ENCODE measurements at regions not wholly inside any gene's neighbourhood (a gene's known extent, or its start where the extent isn't known, plus 50 kb on each side); places are given as distances from the start of the nearest gene placed in this dataset.
A peak's percentile ranks its signal among the peaks of the same experiment; 100 is the strongest.
"Not testable (repeated sequence)": the region's sequence is repeated elsewhere in the genome, so short reads cannot be mapped to it uniquely, and the experiment has no call there.

- CTCF ChIA-PET = no interaction called here
- peak overlapping the region in 3 of 9 donors; percentile 3 to 48 (median 8) for H3K27ac Mint-ChIP-seq
- Histone ChIP-seq H3K4me3 (ENCODE audit: low read length) (no peak overlapping the region), H3K36me3 (ENCODE audit: control insufficient read depth in 2 of 3, insufficient read depth in 3 of 3, low read length in 3 of 3) (no peaks in the 10 kb centered on the region), H3K27me3 (ENCODE audit: control insufficient read depth in 2 of 2, insufficient read depth in 2 of 2, low read length in 2 of 2) (no peaks in the 10 kb centered on the region), H3K9me3 (ENCODE audit: control insufficient read depth in 2 of 3, low read length in 3 of 3) (no peaks in the 10 kb centered on the region), H3K27ac (ENCODE audit: low read depth, low read length) (no peak overlapping the region), H3K4me1 (ENCODE audit: control insufficient read depth in 2 of 2, insufficient read depth in 2 of 2, low read length in 2 of 2) (no peaks in the 10 kb centered on the region)
- peaks cover 0 to 7% (median 7%) of the 10 kb centered on the region in 7 donors for H3K4me1 Mint-ChIP-seq
- H3K36me3 Mint-ChIP-seq = peaks cover 0 to 3% (median 0%) of the 10 kb centered on the region in 5 donors
- DNase-seq (no peak), ATAC-seq (no peak)
- intact Hi-C loops (cut with micrococcal nuclease) = no loop called here
- H3K4me3 Mint-ChIP-seq = peak overlapping the region in 1 of 10 donors; percentile 6
- H3K27me3 Mint-ChIP-seq = peaks cover 0 to 5% (median 0%) of the 10 kb centered on the region in 5 donors
- H3K9me3 Mint-ChIP-seq = peaks cover 0 to 4% (median 0%) of the 10 kb centered on the region in 11 donors
- POLR2A ChIA-PET = no interaction called here
Measured at GRCh38 chr6:155872961-155873360, 417.3 kb upstream of the NOX3 start.

DNA sequence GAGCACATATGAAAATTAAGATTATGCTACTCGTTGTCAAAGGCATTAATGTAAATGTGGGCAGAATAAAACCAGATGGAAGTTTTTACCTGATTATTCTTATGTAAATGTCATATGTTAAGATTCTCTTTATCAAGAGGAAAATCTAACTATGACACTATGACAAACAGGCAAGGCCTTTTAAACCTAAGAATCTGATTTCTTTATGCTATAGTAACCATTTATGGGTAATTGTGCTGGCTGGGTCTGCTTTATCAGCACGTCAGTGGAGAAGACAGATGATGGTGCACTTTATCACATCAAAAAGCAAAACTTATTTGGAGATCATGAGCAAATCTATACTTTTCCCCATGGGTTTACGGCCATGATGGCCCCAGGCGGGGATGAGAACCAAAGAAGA is 412.0 kb upstream of the NOX3 start:
- H3K4me1 Mint-ChIP-seq = peaks cover 0 to under 1% (median 0%) of the 10 kb centered on the region in 7 donors
- no peak for DNase-seq
- no peaks in the 10 kb centered on the region for H3K9me3 ChIP-seq (ENCODE audit: control insufficient read depth in 2 of 3, low read length in 3 of 3)
- intact Hi-C loops (cut with micrococcal nuclease) = no loop called here
- H3K4me3 ChIP-seq (ENCODE audit: low read length) = no peak overlapping the region
- POLR2A ChIA-PET = no interaction called here
- no peaks in the 10 kb centered on the region for H3K36me3 ChIP-seq (ENCODE audit: control insufficient read depth in 2 of 3, insufficient read depth in 3 of 3, low read length in 3 of 3)
- H3K9me3 Mint-ChIP-seq = peaks cover 0 to 20% (median 5%) of the 10 kb centered on the region in 11 donors
- no peaks in the 10 kb centered on the region for H3K27me3 ChIP-seq (ENCODE audit: control insufficient read depth in 2 of 2, insufficient read depth in 2 of 2, low read length in 2 of 2)
- H3K4me1 ChIP-seq (ENCODE audit: control insufficient read depth in 2 of 2, insufficient read depth in 2 of 2, low read length in 2 of 2) = no peaks in the 10 kb centered on the region
- H3K27ac ChIP-seq (ENCODE audit: low read depth, low read length) = no peak overlapping the region
- ATAC-seq = no peak
- peaks cover 0 to 9% (median 0%) of the 10 kb centered on the region in 5 donors for H3K36me3 Mint-ChIP-seq
- H3K4me3 Mint-ChIP-seq = no peak overlapping the region
- no peak overlapping the region for H3K27ac Mint-ChIP-seq
- CTCF ChIA-PET = no interaction called here
- H3K27me3 Mint-ChIP-seq = peaks cover 0 to 10% (median 0%) of the 10 kb centered on the region in 5 donors

DNA sequence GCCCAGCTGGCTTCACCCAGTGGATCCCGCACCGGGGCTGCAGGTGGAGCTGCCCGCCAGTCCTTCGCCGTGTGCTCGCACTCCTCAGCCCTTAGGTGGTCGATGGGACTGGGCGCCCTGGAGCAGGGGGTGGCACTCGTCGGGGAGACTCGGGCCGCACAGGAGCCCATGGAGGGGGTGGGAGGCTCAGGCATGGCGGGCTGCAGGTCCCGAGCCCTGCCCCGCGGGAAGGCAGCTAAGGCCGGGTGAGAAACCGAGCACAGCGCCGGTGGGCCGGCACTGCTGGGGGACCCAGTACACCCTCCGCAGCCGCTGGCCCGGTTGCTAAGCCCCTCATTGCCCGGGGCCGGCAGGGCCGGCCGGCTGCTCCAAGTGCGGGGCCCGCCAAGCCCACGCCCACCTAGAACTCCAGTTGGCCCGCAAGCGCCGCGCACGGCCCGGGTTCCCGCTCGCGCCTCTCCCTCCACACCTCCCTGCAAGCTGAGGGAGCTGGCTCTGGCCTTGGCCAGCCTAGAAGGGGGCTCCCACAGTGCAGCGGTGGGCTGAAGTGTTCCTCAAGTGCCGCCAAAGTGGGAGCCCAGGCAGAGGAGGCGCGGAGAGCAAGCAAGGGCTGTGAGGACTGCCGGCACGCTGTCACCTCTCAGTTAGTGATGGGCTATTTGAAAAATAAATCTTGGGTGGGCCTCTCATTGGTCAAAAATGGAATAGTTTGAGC is 411.2 kb upstream of the NOX3 start:
- H3K27me3 ChIP-seq (ENCODE audit: control insufficient read depth in 2 of 2, insufficient read depth in 2 of 2, low read length in 2 of 2); H3K4me1 ChIP-seq (ENCODE audit: control insufficient read depth in 2 of 2, insufficient read depth in 2 of 2, low read length in 2 of 2); H3K4me1 Mint-ChIP-seq; H3K9me3 ChIP-seq (ENCODE audit: control insufficient read depth in 2 of 3, low read length in 3 of 3); intact Hi-C loops (cut with micrococcal nuclease); H3K36me3 ChIP-seq (ENCODE audit: control insufficient read depth in 2 of 3, insufficient read depth in 3 of 3, low read length in 3 of 3); H3K4me3 ChIP-seq (ENCODE audit: low read length); DNase-seq; H3K27ac Mint-ChIP-seq; ATAC-seq; POLR2A ChIA-PET; H3K27ac ChIP-seq (ENCODE audit: low read depth, low read length); H3K4me3 Mint-ChIP-seq; CTCF ChIA-PET; H3K27me3 Mint-ChIP-seq; H3K36me3 Mint-ChIP-seq: not testable (repeated sequence)
- peaks cover 0 to 26% (median 6%) of the 10 kb centered on the region in 11 donors for H3K9me3 Mint-ChIP-seq

DNA sequence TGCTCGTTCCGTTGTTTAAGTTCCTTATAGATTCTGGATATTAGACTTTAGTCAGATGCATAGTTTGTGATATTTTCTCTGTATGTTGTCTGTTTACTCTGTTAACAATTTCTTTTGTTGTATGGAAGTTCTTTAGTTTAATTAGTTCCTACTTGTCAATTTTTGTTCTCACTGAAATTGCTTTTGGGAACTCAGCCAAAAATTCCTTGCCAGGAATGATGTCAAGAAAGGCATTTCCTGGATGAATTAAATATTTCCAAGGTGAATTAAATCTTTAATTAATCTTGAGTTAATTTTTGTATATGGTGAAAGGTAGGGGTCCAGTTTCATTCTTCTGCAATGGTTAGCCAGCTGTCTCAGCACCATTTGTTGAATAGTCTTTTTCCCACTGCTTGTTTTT is 406.2 kb upstream of the NOX3 start:
- peaks cover 0 to 10% (median 0%) of the 10 kb centered on the region in 5 donors for H3K27me3 Mint-ChIP-seq
- no peaks in the 10 kb centered on the region for H3K36me3 ChIP-seq (ENCODE audit: control insufficient read depth in 2 of 3, insufficient read depth in 3 of 3, low read length in 3 of 3)
- intact Hi-C loops (cut with micrococcal nuclease) = no loop called here

GRCh38 chr6:155858906-155859305 is 403.3 kb upstream of the NOX3 start:
- Mint-ChIP-seq H3K36me3 (peaks cover 0 to 10% (median 6%) of the 10 kb centered on the region in 5 donors), H3K9me3 (peaks cover 3 to 54% (median 19%) of the 10 kb centered on the region in 11 donors)
- CTCF ChIA-PET; ATAC-seq; H3K9me3 ChIP-seq (ENCODE audit: control insufficient read depth in 2 of 3, low read length in 3 of 3); H3K4me1 Mint-ChIP-seq; H3K27me3 ChIP-seq (ENCODE audit: control insufficient read depth in 2 of 2, insufficient read depth in 2 of 2, low read length in 2 of 2); H3K4me1 ChIP-seq (ENCODE audit: control insufficient read depth in 2 of 2, insufficient read depth in 2 of 2, low read length in 2 of 2); H3K27ac ChIP-seq (ENCODE audit: low read depth, low read length); intact Hi-C loops (cut with micrococcal nuclease); H3K27me3 Mint-ChIP-seq; POLR2A ChIA-PET; DNase-seq; H3K36me3 ChIP-seq (ENCODE audit: control insufficient read depth in 2 of 3, insufficient read depth in 3 of 3, low read length in 3 of 3); H3K4me3 Mint-ChIP-seq; H3K4me3 ChIP-seq (ENCODE audit: low read length); H3K27ac Mint-ChIP-seq: not testable (repeated sequence)

More for the DNA sequence above, 406.2 kb upstream of the NOX3 start:
- no peak for ATAC-seq
- no peak overlapping the region for H3K4me3 Mint-ChIP-seq
- no peak overlapping the region for H3K27ac Mint-ChIP-seq
- ChIA-PET CTCF (no interaction called here), POLR2A (no interaction called here)
- peaks cover 3 to 62% (median 21%) of the 10 kb centered on the region in 11 donors for H3K9me3 Mint-ChIP-seq
- peaks cover 0 to 14% (median 6%) of the 10 kb centered on the region in 5 donors for H3K36me3 Mint-ChIP-seq
- H3K4me1 Mint-ChIP-seq = no peaks in the 10 kb centered on the region
- no peak overlapping the region for H3K27ac ChIP-seq (ENCODE audit: low read depth, low read length)
- no peaks in the 10 kb centered on the region for H3K27me3 ChIP-seq (ENCODE audit: control insufficient read depth in 2 of 2, insufficient read depth in 2 of 2, low read length in 2 of 2)
- peaks cover 0 to 5% (median 0%) of the 10 kb centered on the region in 3 experiments for H3K9me3 ChIP-seq (ENCODE audit: control insufficient read depth in 2 of 3, low read length in 3 of 3)
- no peak overlapping the region for H3K4me3 ChIP-seq (ENCODE audit: low read length)
- no peaks in the 10 kb centered on the region for H3K4me1 ChIP-seq (ENCODE audit: control insufficient read depth in 2 of 2, insufficient read depth in 2 of 2, low read length in 2 of 2)
- DNase-seq = no peak

- peaks cover 0 to 2% (median 0%) of the 10 kb centered on the region in 7 donors for H3K4me1 Mint-ChIP-seq
- ChIA-PET CTCF (no interaction called here), POLR2A (no interaction called here)
- H3K36me3 ChIP-seq (ENCODE audit: control insufficient read depth in 2 of 3, insufficient read depth in 3 of 3, low read length in 3 of 3) = no peaks in the 10 kb centered on the region
- H3K27ac Mint-ChIP-seq = no peak overlapping the region
- H3K27ac ChIP-seq (ENCODE audit: low read depth, low read length) = no peak overlapping the region
- no peaks in the 10 kb centered on the region for H3K9me3 ChIP-seq (ENCODE audit: control insufficient read depth in 2 of 3, low read length in 3 of 3)
- no peaks in the 10 kb centered on the region for H3K27me3 ChIP-seq (ENCODE audit: control insufficient read depth in 2 of 2, insufficient read depth in 2 of 2, low read length in 2 of 2)
- H3K4me3 Mint-ChIP-seq = no peak overlapping the region
- DNase-seq (no peak), ATAC-seq (no peak)
- no peak overlapping the region for H3K4me3 ChIP-seq (ENCODE audit: low read length)
- no peaks in the 10 kb centered on the region for H3K4me1 ChIP-seq (ENCODE audit: control insufficient read depth in 2 of 2, insufficient read depth in 2 of 2, low read length in 2 of 2)
- peaks cover 0 to 6% (median 3%) of the 10 kb centered on the region in 5 donors for H3K36me3 Mint-ChIP-seq
- H3K27me3 Mint-ChIP-seq = no peaks in the 10 kb centered on the region
- H3K9me3 Mint-ChIP-seq = peaks cover 0 to 16% (median 7%) of the 10 kb centered on the region in 11 donors
- intact Hi-C loops (cut with micrococcal nuclease) = no loop called here
Measured at GRCh38 chr6:155854787-155855186, 399.1 kb upstream of the NOX3 start.

GRCh38 chr6:155853011-155853410 is 397.4 kb upstream of the NOX3 start:
- intact Hi-C loops (cut with micrococcal nuclease) = no loop called here
- ATAC-seq (no peak), DNase-seq (no peak)
- Mint-ChIP-seq H3K4me1 (peaks cover 0 to 2% (median 0%) of the 10 kb centered on the region in 7 donors), H3K36me3 (no peaks in the 10 kb centered on the region), H3K27me3 (no peaks in the 10 kb centered on the region), H3K27ac (no peak overlapping the region), H3K4me3 (no peak overlapping the region), H3K9me3 (peaks cover 0 to under 1% (median 0%) of the 10 kb centered on the region in 11 donors)
- CTCF ChIA-PET = no interaction called here
- Histone ChIP-seq H3K4me1 (ENCODE audit: control insufficient read depth in 2 of 2, insufficient read depth in 2 of 2, low read length in 2 of 2) (no peaks in the 10 kb centered on the region), H3K36me3 (ENCODE audit: control insufficient read depth in 2 of 3, insufficient read depth in 3 of 3, low read length in 3 of 3) (no peaks in the 10 kb centered on the region), H3K27ac (ENCODE audit: low read depth, low read length) (no peak overlapping the region), H3K27me3 (ENCODE audit: control insufficient read depth in 2 of 2, insufficient read depth in 2 of 2, low read length in 2 of 2) (no peaks in the 10 kb centered on the region), H3K4me3 (ENCODE audit: low read length) (no peak overlapping the region), H3K9me3 (ENCODE audit: control insufficient read depth in 2 of 3, low read length in 3 of 3) (no peaks in the 10 kb centered on the region)
- POLR2A ChIA-PET = no interaction called here

Measured in naive thymus-derived CD4-positive, alpha-beta T cell (primary cell).